HG03045 (cell line): ENCODE measurements at regions not wholly inside any gene's neighbourhood (a gene's known extent, or its start where the extent isn't known, plus 50 kb on each side); places are given as distances from the start of the nearest gene placed in this dataset.
"Not testable (repeated sequence)": the region's sequence is repeated elsewhere in the genome, so short reads cannot be mapped to it uniquely, and the experiment has no call there.

Experiments used
- ATAC-seq: cut with Tn5 transposase; IDR thresholded peaks from one replicate; pipeline ENCODE4 v1.9.1; 2021; ENCODE audit warnings: mild to moderate bottlenecking, moderate library complexity; ENCODE audit not compliant: unreplicated experiment

DNA sequence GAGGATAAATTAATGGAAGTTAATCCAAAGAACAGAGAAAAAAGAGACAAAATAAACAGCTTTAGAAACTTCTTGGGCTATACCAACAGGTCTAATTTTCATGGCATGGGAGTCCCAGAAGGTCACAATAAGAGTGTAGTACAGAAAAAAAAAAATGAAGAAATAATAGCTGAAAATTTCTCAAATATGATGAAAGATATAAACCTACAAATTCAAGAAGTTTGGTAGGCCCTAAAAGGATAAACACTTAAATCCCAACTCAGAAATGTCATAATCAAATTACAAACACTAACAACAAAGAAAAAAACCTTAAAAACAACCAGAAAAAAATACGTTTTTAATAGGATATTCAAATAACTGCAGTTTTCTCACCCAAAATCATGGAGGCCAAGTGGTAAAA is 229.3 kb upstream of the ZEB2 start:
- ATAC-seq = no peak

GRCh38 chr2:144748443-144748842 is 228.5 kb upstream of the ZEB2 start:
- ATAC-seq = no peak

- ATAC-seq = no peak
Observed at GRCh38 chr2:144747571-144747970, 227.7 kb upstream of the ZEB2 start.

GRCh38 chr2:144745424-144745823 is 225.5 kb upstream of the ZEB2 start:
- ATAC-seq = no peak

GRCh38 chr2:144738749-144739148 is 218.8 kb upstream of the ZEB2 start:
- no peak for ATAC-seq

GRCh38 chr2:144730711-144731110 is 210.8 kb upstream of the ZEB2 start:
- ATAC-seq = no peak

DNA sequence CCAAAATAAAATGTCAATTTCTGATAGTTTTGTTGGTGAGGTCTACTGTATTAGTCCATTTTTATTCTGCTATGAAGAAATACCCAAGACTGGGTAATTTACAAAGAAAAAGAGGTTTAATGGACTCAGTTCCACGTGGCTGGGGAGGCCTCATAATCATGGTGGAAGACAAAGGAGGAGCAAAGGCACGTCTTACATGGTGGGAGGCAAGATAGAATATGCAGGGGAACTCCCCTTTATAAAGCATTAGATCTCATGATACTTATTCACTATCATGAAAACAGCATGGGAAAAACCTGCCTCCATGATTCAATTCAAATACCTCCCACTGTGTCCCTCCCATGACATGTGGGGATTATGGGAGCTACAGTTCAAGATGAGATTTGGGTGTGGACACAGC is 204.5 kb upstream of the ZEB2 start:
- not testable (repeated sequence) for ATAC-seq

DNA sequence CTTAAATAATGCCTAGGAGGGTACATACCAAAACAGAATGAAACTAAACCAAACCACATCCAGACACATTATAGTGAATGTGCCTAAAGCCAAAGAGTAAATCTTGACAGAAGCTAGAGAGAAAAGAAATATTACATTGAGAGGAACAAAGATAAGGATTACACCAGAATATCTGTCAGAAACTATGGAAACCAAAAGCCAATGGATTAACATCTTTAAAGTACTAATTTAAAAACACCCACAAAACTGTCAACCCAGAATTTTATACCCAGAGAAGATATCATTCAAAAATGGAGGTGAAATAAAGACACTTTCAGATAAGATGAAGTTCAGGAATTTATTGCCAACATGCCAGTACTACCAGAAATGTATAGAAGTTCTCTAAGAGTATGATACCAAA is 198.5 kb upstream of the ZEB2 start:
- ATAC-seq = no peak

DNA sequence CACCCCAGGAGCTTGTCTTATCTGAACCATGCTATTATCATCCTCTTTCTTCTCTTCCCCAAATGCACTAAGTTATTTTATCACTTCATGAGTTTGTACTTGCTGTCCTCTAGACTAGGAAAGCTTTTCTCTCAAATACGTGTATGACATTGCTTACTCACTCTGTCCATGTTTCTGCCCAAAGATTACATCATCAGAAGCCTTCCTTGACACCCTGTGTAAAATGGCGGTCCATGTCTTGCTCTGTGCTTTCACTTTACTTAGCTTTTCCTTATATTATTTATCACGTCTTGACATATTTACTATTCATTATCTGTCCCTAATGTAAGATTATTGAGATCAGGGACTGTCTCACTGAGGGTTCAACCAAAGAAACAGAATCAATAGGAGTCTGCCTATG is 196.1 kb upstream of the ZEB2 start:
- ATAC-seq = no peak

DNA sequence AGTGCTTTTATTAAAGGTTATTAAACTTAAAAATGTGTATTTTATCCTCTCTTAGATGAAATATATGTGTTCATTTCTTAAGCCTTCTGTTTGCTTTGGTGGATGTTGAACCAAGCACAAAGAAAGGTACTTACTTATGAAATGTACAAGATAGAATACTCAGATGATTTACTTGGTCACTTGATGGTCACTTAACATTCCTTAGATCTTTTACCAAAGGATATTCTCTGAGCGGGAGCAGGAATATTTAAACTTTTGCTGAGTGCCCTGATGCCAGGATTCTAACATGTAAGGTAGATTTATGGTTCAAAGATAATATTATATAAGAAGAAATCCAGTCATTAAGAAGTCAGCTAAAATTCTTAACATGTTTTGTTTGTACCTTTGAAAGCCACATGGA is 193.5 kb upstream of the ZEB2 start:
- no peak for ATAC-seq

- ATAC-seq = no peak
Observed at GRCh38 chr2:144712550-144712940, 192.6 kb upstream of the ZEB2 start.

DNA sequence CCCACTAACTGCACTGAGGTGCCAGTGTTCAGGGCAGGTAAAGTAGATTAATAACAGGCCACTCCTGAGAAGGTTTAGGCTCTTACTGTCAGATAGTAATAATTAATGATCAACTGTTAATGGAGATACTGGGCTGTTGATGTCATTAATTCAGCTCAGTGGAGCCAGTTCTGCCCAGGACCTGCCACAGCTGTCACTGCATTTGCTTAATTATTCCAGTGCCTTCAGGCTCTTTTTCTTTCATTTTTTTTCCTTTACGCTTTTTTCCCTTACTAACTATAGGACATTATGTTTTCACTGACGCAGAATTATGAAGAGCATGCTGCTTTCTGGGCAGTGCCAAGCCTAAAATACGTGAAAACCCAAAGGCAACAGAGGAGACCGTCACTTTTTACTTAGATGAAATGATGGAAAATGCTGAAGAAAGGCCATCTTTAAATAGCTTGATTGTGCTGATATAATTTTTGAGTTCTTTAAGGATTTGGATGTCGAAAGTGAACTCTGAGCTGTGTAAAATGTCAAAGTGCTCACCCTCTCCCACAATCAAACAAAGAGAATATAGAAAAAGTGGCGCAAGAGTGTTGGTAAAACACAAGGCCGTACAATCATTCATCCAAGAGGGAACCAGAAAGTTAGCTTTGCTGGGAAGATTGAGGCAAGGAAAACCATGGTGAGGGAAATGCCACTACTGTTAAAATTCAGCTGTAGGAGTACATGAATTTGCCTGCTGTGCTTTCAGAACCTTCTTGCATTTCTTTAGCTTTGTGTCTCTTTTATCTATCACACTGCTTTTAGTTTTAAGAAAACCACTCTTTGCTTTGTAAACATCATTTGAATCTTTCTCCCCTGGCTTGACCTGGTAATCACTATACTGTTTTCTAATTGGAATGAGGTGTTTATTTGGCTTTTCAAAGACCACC is 192.0 kb upstream of the ZEB2 start:
- ATAC-seq = no peak

GRCh38 chr2:144711084-144711483 is 191.2 kb upstream of the ZEB2 start:
- ATAC-seq = no peak

GRCh38 chr2:144708626-144709025 is 188.7 kb upstream of the ZEB2 start:
- ATAC-seq = no peak

DNA sequence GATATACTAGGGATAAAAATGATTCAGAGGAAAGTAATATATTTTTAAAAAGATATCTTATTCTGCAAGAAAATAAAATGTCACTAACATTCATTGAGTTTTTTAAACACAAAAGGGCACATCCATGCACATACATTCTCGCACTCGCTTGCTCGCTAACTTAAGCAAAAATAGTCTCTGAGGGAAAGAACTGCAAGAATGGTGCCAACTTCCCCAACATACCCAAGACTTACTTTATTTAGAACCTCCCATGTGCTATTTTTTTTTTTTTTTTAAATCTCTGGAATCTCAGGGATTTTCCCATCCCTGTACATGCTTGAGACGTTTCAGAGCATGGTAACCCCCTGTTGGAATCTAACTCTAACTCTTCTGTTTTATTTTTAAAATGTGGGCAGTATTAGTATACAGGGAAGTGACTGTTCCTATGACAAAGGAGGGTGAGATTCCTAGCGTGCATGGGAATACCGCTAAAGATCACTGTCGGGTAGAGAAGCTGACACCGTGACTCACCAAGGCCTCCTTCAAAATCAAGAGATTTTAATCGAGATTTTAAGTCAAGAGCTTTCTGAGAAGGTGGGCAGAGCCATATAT is 187.9 kb upstream of the ZEB2 start:
- ATAC-seq = no peak

DNA sequence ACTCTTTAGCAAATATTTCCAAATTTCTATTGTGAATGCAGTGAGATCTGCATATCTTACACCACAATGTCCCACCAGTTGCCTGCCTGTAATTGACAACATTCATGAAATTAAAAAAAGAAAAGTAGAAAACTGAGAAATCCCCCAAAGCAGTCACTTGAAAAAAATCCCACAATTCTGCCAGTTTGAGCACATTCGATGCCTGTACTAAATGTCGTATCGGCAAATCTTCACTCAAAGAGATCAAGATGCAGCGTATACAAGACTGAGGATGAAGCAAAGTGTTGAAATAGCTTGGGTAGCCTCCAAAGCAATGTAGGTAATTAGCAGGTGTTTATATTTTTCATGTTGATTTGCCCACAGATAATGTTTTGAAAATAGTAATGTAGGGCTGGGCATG is 186.7 kb upstream of the ZEB2 start:
- no peak for ATAC-seq

GRCh38 chr2:144705328-144706245 is 185.7 kb upstream of the ZEB2 start:
- no peak for ATAC-seq

- ATAC-seq = no peak
Observed at GRCh38 chr2:144704709-144705095, 184.8 kb upstream of the ZEB2 start.

DNA sequence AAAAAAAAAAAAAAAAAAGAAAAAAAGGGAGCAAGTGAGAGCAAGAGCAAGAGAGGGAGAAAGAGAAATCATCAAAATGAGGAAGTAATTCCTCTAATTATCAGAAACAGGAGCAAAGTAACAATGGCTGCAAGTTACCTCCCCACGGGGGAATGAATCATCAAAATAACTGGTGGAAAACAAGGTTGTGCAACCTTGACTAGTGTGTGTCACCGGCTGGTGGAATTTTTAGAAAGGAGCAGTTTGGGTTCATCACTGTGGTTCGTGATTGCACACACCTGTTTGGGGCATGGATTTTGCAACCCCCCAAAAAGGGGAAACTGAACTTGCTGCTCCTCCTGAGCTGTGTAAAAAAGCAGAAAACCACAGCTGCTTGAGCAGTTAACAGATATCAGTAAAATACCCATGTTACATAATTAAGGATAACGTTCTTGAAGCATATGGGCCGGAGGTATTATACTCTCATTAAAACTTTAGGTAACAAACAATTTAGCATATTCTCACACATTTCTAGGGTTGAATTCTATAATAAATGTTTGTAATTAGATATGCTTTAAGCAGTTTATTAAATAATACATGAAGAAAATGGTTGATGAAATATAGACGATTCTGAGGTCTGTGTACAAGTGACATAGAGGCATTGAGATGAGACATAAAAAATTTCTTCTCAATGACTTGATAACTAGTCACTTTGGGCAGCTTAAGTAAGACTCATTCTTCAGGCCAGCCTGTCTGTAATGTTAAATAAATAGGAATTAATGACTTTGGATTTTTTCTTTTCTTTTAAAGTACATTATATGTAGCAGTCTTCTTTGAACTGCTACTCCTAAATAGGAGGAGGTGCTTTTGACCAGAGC is 184.2 kb upstream of the ZEB2 start:
- ATAC-seq = no peak

DNA sequence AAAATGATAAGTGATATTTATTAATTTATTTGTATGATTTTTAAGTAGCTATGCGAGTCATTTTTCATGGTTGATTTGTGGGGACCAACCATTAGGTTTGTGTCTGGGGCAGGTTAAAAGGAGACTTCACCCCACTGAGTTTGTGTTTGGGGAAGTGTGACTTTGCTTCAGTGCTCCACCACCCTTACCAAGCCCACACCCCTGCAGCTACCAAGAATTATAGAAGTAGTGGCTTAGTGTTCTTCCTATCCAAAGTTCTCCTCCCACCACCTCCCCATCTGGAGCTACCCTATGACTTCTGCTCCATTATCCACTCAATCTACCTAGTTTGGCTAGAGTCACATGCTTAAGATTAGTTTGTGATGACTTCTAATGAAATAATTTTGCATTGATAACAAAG is 182.1 kb upstream of the ZEB2 start:
- no peak for ATAC-seq

DNA sequence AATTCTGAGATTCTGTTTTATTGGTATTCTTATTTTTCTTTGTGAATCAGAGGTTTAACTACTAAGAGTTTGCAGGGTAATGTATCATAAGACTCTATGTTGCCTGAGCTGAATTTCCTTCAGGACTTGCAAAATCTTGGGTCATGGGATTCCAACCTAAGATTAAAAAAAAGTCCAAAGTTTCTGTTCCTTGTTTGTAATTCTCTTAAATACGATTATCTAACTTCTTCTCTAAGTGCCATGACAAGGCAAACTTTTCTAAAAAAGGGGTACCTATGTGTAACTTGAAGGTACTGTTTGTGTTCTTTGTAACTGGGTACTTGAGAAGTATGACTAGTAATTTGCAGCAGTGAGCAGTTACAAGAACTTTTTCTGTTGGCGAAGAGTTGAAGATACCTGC is 181.3 kb upstream of the ZEB2 start:
- ATAC-seq = no peak
